ENCODE measurements at regions not wholly inside any gene's neighbourhood (a gene's known extent, or its start where the extent isn't known, plus 50 kb on each side); places are given as distances from the start of the nearest gene placed in this dataset.

DNA sequence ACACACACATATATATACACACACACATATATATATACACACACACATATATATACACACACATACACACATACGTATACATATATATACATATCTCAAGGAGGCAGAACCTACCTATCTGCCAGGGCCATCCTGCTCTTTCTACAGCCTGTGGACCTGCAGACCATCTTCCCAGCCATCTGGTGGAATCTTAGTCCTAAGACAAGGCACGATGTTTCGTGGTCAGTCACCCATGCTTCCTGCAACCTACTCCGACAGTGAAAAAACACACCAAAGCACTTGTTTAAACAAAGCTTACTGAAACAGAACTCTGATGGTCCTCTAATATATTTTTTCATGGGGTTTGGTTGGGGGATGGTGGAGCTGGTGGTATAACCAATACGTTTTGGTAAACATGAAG is 164.2 kb upstream of the ZNF521 start:
- Mint-ChIP-seq H3K4me1 (peaks cover 21% of the 10 kb centered on the region), H3K27me3 (ENCODE audit: low read depth) (no peaks in the 10 kb centered on the region), H3K27ac (no peak overlapping the region), H3K9me3 (no peaks in the 10 kb centered on the region), H3K4me3 (no peak overlapping the region), H3K36me3 (ENCODE audit: low read depth) (no peaks in the 10 kb centered on the region)
- TF ChIP-seq, protein P1, sequence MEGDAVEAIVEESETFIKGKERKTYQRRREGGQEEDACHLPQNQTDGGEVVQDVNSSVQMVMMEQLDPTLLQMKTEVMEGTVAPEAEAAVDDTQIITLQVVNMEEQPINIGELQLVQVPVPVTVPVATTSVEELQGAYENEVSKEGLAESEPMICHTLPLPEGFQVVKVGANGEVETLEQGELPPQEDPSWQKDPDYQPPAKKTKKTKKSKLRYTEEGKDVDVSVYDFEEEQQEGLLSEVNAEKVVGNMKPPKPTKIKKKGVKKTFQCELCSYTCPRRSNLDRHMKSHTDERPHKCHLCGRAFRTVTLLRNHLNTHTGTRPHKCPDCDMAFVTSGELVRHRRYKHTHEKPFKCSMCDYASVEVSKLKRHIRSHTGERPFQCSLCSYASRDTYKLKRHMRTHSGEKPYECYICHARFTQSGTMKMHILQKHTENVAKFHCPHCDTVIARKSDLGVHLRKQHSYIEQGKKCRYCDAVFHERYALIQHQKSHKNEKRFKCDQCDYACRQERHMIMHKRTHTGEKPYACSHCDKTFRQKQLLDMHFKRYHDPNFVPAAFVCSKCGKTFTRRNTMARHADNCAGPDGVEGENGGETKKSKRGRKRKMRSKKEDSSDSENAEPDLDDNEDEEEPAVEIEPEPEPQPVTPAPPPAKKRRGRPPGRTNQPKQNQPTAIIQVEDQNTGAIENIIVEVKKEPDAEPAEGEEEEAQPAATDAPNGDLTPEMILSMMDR (IDR thresholded peaks at IDR 0.05; ENCODE audit: unreplicated experiment in 3 of 3), result no peak

- H3K27ac Mint-ChIP-seq, result no peak overlapping the region
- no peaks in the 10 kb centered on the region for H3K27me3 Mint-ChIP-seq (ENCODE audit: low read depth)
Measured at GRCh38 chr18:25510096-25510495, 158.1 kb upstream of the ZNF521 start.

GRCh38 chr18:25503567-25504081 is 151.7 kb upstream of the ZNF521 start:
- Mint-ChIP-seq H3K27me3 (ENCODE audit: low read depth) (no peaks in the 10 kb centered on the region), H3K4me1 (no peaks in the 10 kb centered on the region), H3K4me3 (peak overlapping the region; percentile 75 to 83 (median 82)), H3K36me3 (ENCODE audit: low read depth) (no peaks in the 10 kb centered on the region), H3K27ac (peak overlapping the region; percentile 25 to 73 (median 67)), H3K9me3 (peaks cover 6% of the 10 kb centered on the region)
- TF ChIP-seq, protein P1 (IDR thresholded peaks at IDR 0.05; ENCODE audit: unreplicated experiment in 3 of 3), result no peak

More at GRCh38 chr18:25510096-25510495, 158.1 kb upstream of the ZNF521 start:
- Mint-ChIP-seq H3K36me3 (ENCODE audit: low read depth) (no peaks in the 10 kb centered on the region), H3K4me3 (no peak overlapping the region), H3K9me3 (no peaks in the 10 kb centered on the region), H3K4me1 (no peaks in the 10 kb centered on the region)
- TF ChIP-seq, protein P1 (IDR thresholded peaks at IDR 0.05; ENCODE audit: unreplicated experiment in 3 of 3), result no peak

DNA sequence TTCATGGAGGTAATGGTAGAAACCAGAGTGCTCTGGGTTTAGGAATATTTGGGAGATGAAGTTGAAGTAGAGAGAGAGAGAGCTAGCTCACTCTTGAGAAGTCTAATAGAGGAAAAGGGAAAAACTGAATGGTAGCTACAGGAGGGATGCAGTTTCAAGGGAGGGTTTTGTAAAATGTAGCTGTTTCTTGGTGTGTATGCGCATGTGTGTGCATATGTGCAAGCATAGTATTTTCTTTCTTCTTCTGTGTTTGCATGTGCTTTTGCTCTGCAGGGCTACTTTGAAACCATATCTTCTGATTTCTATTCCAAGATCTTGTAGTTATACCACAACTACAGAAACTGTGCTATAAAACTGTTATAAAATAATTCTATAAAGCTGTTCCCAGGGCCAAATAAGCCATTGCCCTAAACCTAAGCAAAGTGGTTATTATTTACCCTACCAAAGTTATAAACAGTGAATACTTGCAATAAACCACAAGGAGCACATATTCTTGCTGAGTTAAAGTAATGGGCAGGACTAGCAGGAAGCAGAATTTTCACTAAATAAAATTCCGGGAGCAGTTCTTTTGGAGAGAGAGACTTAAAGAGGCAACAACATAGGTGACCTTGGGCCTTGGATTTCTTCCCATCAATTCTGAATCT is 145.3 kb upstream of the ZNF521 start:
- H3K27ac Mint-ChIP-seq, result no peak overlapping the region
- no peaks in the 10 kb centered on the region for H3K4me1 Mint-ChIP-seq
- H3K27me3 Mint-ChIP-seq (ENCODE audit: low read depth), result no peaks in the 10 kb centered on the region
- peaks cover 27% of the 10 kb centered on the region for H3K9me3 Mint-ChIP-seq
- TF ChIP-seq, protein P1 (IDR thresholded peaks at IDR 0.05; ENCODE audit: unreplicated experiment in 3 of 3), result no peak
- H3K36me3 Mint-ChIP-seq (ENCODE audit: low read depth), result peaks cover 7% of the 10 kb centered on the region
- no peak overlapping the region for H3K4me3 Mint-ChIP-seq

DNA sequence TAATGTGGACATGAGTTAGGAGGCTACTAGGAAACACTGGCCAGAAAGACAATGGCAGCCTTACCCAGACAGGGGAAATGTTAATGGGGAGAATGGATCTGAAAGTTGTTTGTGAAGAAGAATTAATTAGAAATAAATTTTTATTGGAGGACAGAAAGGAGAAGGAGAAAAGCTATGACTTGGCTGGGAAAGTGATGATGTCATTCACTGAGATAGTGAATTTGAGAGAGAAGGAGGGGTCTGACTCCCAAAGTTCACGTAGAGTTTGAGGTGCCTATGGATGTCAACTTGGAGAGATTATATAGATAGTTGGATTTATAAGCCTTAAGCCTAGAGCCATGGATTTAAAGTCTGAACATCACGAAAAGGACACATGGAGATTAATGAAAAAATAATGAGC is 144.6 kb upstream of the ZNF521 start:
- no peaks in the 10 kb centered on the region for H3K4me1 Mint-ChIP-seq

More for the DNA sequence above, 144.6 kb upstream of the ZNF521 start:
- no peak overlapping the region for H3K4me3 Mint-ChIP-seq
- H3K27ac Mint-ChIP-seq, result no peak overlapping the region
- H3K27me3 Mint-ChIP-seq (ENCODE audit: low read depth), result no peaks in the 10 kb centered on the region
- TF ChIP-seq, protein P1 (IDR thresholded peaks at IDR 0.05; ENCODE audit: unreplicated experiment in 3 of 3), result no peak
- peaks cover 27% of the 10 kb centered on the region for H3K9me3 Mint-ChIP-seq
- H3K36me3 Mint-ChIP-seq (ENCODE audit: low read depth), result peaks cover 7% of the 10 kb centered on the region
